ENCODE measurements at regions not wholly inside any gene's neighbourhood (a gene's known extent, or its start where the extent isn't known, plus 50 kb on each side); places are given as distances from the start of the nearest gene placed in this dataset.
A peak's percentile ranks its signal among the peaks of the same experiment; 100 is the strongest.

DNA sequence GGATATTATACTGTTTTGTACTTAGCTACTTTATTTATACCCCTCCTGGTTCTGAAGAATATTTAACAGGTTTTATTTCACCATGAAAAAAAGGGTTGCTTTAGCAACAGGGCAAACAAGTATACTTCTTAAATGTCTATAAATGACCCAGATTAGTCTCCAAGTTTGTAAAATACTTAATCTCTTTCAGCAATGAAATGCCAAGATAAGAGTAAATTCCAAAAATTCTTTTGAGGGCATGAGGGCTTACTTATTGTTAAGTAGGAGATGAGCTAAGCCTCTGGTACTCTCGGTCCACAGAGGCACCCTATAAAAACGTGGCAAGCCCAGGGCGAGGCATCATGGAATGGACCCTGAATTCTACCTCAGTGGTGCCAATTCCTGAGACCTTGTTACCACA, 264.8 kb upstream of the NSMCE3 start:
- TF ChIP-seq, protein P1, sequence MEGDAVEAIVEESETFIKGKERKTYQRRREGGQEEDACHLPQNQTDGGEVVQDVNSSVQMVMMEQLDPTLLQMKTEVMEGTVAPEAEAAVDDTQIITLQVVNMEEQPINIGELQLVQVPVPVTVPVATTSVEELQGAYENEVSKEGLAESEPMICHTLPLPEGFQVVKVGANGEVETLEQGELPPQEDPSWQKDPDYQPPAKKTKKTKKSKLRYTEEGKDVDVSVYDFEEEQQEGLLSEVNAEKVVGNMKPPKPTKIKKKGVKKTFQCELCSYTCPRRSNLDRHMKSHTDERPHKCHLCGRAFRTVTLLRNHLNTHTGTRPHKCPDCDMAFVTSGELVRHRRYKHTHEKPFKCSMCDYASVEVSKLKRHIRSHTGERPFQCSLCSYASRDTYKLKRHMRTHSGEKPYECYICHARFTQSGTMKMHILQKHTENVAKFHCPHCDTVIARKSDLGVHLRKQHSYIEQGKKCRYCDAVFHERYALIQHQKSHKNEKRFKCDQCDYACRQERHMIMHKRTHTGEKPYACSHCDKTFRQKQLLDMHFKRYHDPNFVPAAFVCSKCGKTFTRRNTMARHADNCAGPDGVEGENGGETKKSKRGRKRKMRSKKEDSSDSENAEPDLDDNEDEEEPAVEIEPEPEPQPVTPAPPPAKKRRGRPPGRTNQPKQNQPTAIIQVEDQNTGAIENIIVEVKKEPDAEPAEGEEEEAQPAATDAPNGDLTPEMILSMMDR (IDR thresholded peaks at IDR 0.05; ENCODE audit: control insufficient read depth, insufficient read depth, low read depth, low read length, missing control alignments), result no peak
- no peak overlapping the region for H3K4me3 ChIP-seq (ENCODE audit: control insufficient read depth, low read depth, low read length)
- peak; percentile 8 for DNase-seq (ENCODE audit: low read depth)

DNA sequence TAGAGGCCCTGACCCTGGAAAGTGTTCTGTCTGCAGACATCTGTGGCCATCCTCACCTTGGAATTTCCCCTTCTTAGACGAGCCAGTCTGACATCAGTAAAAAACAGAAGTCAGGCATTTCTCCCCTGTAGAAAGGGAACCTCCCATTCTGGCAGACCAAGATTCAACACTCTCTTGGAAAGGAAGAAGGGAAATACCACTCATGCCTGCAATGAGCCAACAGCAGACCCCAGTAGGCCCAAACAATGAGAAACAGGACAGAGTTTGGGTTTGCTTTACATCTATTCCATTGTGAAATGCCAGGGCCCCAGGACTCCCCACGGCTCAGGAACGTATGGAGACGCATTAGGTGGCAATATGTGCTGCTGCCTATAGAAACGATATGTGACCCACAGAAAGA, 264.0 kb upstream of the NSMCE3 start:
- no peak for DNase-seq (ENCODE audit: low read depth)
- H3K4me3 ChIP-seq (ENCODE audit: control insufficient read depth, low read depth, low read length), result no peak overlapping the region
- TF ChIP-seq, protein P1 (IDR thresholded peaks at IDR 0.05; ENCODE audit: control insufficient read depth, insufficient read depth, low read depth, low read length, missing control alignments), result no peak

DNA sequence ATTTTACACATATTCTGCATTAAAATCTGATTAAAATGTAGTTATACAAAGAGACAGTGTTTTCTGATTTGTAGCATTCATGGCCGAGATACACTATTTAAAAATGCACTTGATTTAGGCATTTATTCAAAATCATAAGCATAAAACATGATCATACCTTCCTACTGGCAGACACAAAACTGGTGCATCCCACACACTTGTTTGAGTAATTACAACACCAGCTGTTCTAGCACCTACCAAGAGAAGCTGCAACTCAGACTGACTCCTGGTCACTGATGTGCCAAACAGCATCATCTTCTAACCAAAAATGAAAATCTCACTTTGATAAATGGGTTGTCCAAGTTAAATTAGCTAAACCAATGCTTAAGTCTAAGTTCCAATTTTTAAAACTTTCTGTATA, 262.7 kb upstream of the NSMCE3 start:
- TF ChIP-seq, protein P1 (IDR thresholded peaks at IDR 0.05; ENCODE audit: control insufficient read depth, insufficient read depth, low read depth, low read length, missing control alignments), result no peak

DNA sequence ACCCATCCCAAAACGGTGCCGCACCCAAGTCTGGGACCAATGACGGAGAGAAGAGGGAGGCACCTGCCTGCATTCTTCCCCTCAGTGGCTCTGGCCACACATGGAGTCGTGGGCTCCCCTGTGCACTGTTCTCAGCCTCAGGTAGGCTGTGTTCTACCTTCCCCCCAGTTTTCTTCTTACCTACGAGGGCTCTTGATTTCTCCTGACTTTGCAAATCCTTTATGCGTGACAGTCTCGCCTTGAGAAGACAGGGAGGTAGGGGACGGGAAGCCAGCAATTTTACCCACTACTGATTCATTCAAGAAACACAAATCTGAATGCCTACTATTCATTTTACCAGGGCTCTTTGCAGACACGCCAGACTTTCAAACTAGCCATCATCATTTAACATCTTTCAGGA, 261.3 kb upstream of the NSMCE3 start:
- no peak overlapping the region for H3K4me3 ChIP-seq (ENCODE audit: control insufficient read depth, low read depth, low read length)
- TF ChIP-seq, protein P1 (IDR thresholded peaks at IDR 0.05; ENCODE audit: control insufficient read depth, insufficient read depth, low read depth, low read length, missing control alignments), result no peak
- no peak for DNase-seq (ENCODE audit: low read depth)

More for the DNA sequence above, 262.7 kb upstream of the NSMCE3 start:
- no peak overlapping the region for H3K4me3 ChIP-seq (ENCODE audit: control insufficient read depth, low read depth, low read length)
- no peak for DNase-seq (ENCODE audit: low read depth)

DNA sequence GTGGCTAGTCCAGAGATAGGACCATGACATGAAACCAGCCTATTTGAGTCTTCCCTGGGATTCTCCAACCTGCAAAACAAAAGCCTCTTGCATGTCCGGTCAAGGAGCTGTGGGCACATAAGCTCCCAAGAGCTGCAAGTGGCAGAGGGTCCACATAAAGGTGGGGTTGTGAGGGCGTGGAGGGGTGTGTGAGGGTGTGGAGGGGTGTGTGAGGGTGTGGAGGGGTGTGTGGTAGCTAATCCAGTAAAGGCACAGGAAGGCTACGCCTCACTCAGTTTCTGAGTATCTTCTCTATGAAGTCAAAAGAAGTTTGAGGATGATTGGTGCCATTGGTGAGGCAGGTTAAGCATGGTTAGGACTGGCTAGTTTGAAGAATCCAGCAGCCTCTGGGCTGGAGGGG, 259.4 kb upstream of the NSMCE3 start:
- H3K4me3 ChIP-seq (ENCODE audit: control insufficient read depth, low read depth, low read length), result no peak overlapping the region
- DNase-seq (ENCODE audit: low read depth), result no peak
- TF ChIP-seq, protein P1 (IDR thresholded peaks at IDR 0.05; ENCODE audit: control insufficient read depth, insufficient read depth, low read depth, low read length, missing control alignments), result no peak

DNA sequence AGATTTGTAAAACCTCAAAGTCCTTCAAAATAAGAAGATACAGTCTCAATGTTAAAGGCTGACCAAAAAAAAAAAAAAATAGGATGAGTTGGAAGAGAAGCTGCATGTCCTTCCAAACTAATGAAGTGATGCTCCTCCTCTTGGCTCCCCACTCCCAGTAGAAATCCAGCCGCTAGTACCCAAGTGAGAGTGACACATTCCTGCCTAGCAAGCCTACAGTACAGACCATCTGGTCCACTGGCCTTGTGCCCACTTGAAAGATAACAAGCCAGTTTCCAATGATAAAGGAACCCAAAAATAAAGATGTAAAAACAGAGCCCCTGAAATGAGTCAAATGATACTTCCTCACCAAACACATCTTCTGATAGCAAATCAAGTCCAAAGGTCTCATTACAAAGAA, 258.7 kb upstream of the NSMCE3 start:
- no peak for DNase-seq (ENCODE audit: low read depth)
- H3K4me3 ChIP-seq (ENCODE audit: control insufficient read depth, low read depth, low read length), result no peak overlapping the region

More for the DNA sequence above, 258.7 kb upstream of the NSMCE3 start:
- TF ChIP-seq, protein P1 (IDR thresholded peaks at IDR 0.05; ENCODE audit: control insufficient read depth, insufficient read depth, low read depth, low read length, missing control alignments), result no peak
